GM19099 (cell line): ENCODE measurements at regions not wholly inside any gene's neighbourhood (a gene's known extent, or its start where the extent isn't known, plus 50 kb on each side); places are given as distances from the start of the nearest gene placed in this dataset.

ENCODE experiments used
- POLR2A ChIP-seq: IDR thresholded peaks from 3 replicates; pipeline ENCODE4 v1.6.1; 2011; ENCODE audit warnings: low read depth; ENCODE audit not compliant: insufficient read length; ENCODE audit errors: extremely low read depth

- no peak for TF ChIP-seq POLR2A
Measured at GRCh38 chr22:48323746-48324145, 1503.9 kb downstream of the BRD1 start.

DNA sequence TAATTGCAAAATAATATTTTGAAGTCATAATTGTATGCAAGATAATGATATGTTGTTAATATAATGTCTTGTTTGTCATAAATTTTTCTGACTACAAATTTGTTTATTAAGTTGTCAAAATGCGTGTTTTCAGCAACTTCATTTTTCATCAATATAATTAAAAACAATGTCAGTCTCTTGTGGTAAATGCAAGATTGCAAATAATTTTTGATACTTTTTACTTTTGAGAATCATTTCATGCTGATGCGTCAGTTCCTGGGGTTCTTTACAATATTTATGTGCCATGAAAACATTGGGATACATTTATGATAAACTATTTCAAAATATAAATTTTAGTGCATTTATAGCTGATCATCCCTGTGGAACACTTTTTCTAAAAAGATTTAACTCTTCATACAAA lies 1504.8 kb downstream of the BRD1 start:
- TF ChIP-seq POLR2A = no peak

GRCh38 chr22:48321986-48322545 lies 1505.6 kb downstream of the BRD1 start:
- TF ChIP-seq POLR2A = no peak

DNA sequence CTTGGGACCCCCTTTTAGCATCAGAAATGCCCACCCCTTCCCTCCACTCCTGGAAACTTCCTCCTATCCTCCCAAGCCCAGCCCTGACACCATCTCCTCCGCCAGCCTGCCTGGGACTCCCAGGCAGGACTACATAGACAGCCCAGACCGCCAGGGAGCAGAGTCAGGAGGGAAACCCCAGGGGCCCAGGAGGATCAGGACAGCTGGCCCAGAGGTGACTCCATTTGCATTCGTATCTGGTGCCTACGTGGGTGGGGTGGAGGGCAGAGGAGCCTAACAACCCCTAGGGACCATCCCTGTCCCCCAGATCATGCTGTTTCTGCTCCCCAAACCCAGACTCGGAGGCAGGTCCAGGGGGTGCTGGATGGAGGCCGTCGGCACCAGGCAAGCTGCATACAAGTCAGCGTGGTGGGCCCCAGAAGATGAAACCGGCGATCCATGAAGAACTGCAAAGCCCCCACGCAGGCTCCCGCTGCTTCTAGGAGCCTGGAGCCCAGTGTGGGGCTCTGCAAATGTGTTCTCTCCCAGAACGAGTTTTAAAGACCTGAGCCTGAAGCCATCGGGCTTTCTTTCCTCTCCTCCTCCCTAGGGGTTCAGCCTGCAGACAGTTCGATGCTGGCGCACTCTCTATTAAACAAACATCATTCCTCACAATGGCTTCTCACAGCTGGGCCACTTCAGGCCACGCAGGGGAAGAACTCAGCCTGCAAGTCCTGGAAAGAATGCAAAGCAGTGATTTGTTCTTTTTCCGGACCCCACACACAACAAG lies 1506.8 kb downstream of the BRD1 start:
- TF ChIP-seq POLR2A = no peak

DNA sequence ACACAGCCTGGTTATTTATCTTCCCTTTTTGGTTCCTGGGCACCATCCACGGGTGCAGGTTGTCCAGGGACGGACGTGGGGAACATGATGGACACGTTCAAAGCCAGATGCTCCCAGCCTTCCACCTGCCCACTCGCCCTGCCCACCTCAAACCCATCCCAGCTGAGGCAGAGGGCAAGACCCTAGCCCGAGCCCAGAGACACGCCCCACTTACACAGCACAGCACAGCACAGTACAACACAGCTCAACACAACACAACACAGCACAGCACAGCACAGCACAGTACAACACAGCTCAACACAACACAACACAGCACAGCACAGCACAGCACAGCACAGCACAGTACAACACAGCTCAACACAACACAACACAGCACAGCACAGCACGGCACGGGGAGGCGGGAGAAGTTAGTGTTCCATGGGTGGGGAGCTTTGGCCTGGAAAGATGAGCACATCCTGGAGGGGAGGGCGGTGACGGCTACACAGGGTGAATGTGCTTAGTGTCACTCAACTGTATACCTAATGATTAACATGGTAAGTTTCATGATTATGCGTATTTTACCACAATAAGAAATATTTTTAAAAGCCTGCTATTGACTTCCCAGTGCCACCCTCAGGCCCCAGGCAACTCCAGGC lies 1507.5 kb downstream of the BRD1 start:
- TF ChIP-seq POLR2A = no peak

- no peak for TF ChIP-seq POLR2A
Measured at GRCh38 chr22:48319321-48320047, 1508.2 kb downstream of the BRD1 start.

- TF ChIP-seq POLR2A = no peak
Measured at GRCh38 chr22:48318575-48319320, 1508.9 kb downstream of the BRD1 start.

GRCh38 chr22:48318173-48318572 lies 1509.5 kb downstream of the BRD1 start:
- no peak for TF ChIP-seq POLR2A

- no peak for TF ChIP-seq POLR2A
Measured at GRCh38 chr22:48316257-48317250, 1511.1 kb downstream of the BRD1 start.

- no peak for TF ChIP-seq POLR2A
Measured at GRCh38 chr22:48315439-48316256, 1512.0 kb downstream of the BRD1 start.

GRCh38 chr22:48314073-48314472 lies 1513.6 kb downstream of the BRD1 start:
- TF ChIP-seq POLR2A = no peak

- no peak for TF ChIP-seq POLR2A
Measured at GRCh38 chr22:48313175-48313830, 1514.4 kb downstream of the BRD1 start.

GRCh38 chr22:48310740-48311139 lies 1516.9 kb downstream of the BRD1 start:
- no peak for TF ChIP-seq POLR2A

DNA sequence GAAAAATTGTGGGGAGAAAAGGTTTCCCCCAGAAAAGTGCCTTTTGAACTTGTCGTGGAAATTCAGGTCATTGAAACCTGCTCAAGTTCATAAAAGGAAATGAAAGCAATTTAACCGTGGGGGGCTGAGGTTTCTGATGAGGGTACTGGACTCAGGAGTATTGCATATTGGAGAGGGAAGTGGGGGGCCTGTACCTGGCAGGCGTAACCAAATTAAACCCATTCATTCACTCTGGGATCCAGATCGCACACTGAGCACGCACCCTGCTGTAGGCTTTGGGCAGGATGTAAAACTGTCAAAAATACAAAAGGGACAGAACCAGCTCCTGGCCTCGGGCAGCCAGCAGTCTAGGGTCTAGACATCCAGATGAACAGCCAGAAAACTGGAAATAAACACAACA lies 1517.4 kb downstream of the BRD1 start:
- TF ChIP-seq POLR2A = no peak
